Endodermal cell (in vitro differentiated cells): ENCODE measurements at regions not wholly inside any gene's neighbourhood (a gene's known extent, or its start where the extent isn't known, plus 50 kb on each side); places are given as distances from the start of the nearest gene placed in this dataset.

Source experiments
- DNase-seq: peaks from one replicate; pipeline ENCODE4 v3.0.0-alpha.2; 2017
- H3K27ac ChIP-seq: 2 replicates; pipeline ENCODE4 v1.5.1; 2013; ENCODE audit warnings: mild to moderate bottlenecking, low read depth, low read length, moderate library complexity
- H3K27me3 ChIP-seq: 2 replicates; pipeline ENCODE4 v1.6.1; 2013; ENCODE audit warnings: mild to moderate bottlenecking, low read length, moderate library complexity; ENCODE audit not compliant: insufficient read depth, control insufficient read depth, poor library complexity, severe bottlenecking
- H3K36me3 ChIP-seq: 2 replicates; pipeline ENCODE4 v1.7.0; 2013; ENCODE audit warnings: mild to moderate bottlenecking, low read length, moderate library complexity; ENCODE audit not compliant: control insufficient read depth, insufficient read depth
- H3K4me1 ChIP-seq: one replicate; pipeline ENCODE4 v1.7.0; 2013; ENCODE audit warnings: low read length; ENCODE audit not compliant: control insufficient read depth, insufficient read depth
- H3K4me3 ChIP-seq: 2 replicates; pipeline ENCODE4 v1.5.1; 2013; ENCODE audit warnings: mild to moderate bottlenecking, low read length, moderate library complexity
- H3K9ac ChIP-seq: 2 replicates; pipeline ENCODE4 v1.6.1; 2013; ENCODE audit warnings: mild to moderate bottlenecking, low read length, moderate library complexity; ENCODE audit not compliant: poor library complexity, severe bottlenecking; ENCODE audit errors: extremely low read depth
- H3K9me3 ChIP-seq: 2 replicates; pipeline ENCODE4 v1.6.1; 2013; ENCODE audit warnings: mild to moderate bottlenecking, low read length, moderate library complexity; ENCODE audit not compliant: control insufficient read depth
- H3K27ac Mint-ChIP-seq: 2 replicates; pipeline ENCODE4 v1.8.0; 2020; ENCODE audit warnings: mixed read lengths
- H3K27me3 Mint-ChIP-seq: 2 replicates; pipeline ENCODE4 v1.8.0; 2021; ENCODE audit warnings: mild to moderate bottlenecking, mixed read lengths; ENCODE audit not compliant: insufficient read depth
- H3K36me3 Mint-ChIP-seq: 2 replicates; pipeline ENCODE4 v1.8.0; 2020; ENCODE audit warnings: low read depth, mixed read lengths
- H3K4me1 Mint-ChIP-seq: 2 replicates; pipeline ENCODE4 v1.8.0; 2020; ENCODE audit warnings: mixed read lengths
- H3K4me3 Mint-ChIP-seq: 2 replicates; pipeline ENCODE4 v1.8.0; 2020; ENCODE audit warnings: mild to moderate bottlenecking, moderate library complexity, mixed read lengths
- H3K9me3 Mint-ChIP-seq: 2 replicates; pipeline ENCODE4 v1.8.0; 2020; ENCODE audit warnings: mild to moderate bottlenecking, mixed read lengths
- WGBS, 2 experiments: methylation state at CpG; one replicate each; pipeline versions ENCODE4 v1.1.5 to v1.1.7; 2013; ENCODE audit warnings: missing lambda C conversion rate in 2 of 2, mixed read lengths in 1 of 2; ENCODE audit not compliant: insufficient coverage in 1 of 2, insufficient read length in 1 of 2; 5-methylcytosine and 5-hydroxymethylcytosine counted together
- TF ChIP-seq, protein P1 (sequence below): fragments of 200-600 bp; sonication (generic); conservative IDR thresholded peaks from 2 replicates; pipeline ENCODE4 v1.5.0; 2021; ENCODE audit warnings: antibody characterized with exemption, mild to moderate bottlenecking

GRCh38 chr9:129328355-129329042 lies 150.4 kb upstream of the IER5L start:
- H3K4me3 ChIP-seq = no peak overlapping the region
- peaks cover 12% of the 10 kb centered on the region for H3K9me3 ChIP-seq
- no peaks in the 10 kb centered on the region for H3K27me3 ChIP-seq
- TF ChIP-seq, protein P1, sequence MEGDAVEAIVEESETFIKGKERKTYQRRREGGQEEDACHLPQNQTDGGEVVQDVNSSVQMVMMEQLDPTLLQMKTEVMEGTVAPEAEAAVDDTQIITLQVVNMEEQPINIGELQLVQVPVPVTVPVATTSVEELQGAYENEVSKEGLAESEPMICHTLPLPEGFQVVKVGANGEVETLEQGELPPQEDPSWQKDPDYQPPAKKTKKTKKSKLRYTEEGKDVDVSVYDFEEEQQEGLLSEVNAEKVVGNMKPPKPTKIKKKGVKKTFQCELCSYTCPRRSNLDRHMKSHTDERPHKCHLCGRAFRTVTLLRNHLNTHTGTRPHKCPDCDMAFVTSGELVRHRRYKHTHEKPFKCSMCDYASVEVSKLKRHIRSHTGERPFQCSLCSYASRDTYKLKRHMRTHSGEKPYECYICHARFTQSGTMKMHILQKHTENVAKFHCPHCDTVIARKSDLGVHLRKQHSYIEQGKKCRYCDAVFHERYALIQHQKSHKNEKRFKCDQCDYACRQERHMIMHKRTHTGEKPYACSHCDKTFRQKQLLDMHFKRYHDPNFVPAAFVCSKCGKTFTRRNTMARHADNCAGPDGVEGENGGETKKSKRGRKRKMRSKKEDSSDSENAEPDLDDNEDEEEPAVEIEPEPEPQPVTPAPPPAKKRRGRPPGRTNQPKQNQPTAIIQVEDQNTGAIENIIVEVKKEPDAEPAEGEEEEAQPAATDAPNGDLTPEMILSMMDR = no peak
- no peaks in the 10 kb centered on the region for H3K4me1 ChIP-seq
- H3K36me3 Mint-ChIP-seq = no peaks in the 10 kb centered on the region
- 92 to 96% methylated on average over 8 to 13 of the region's 13 CpGs for WGBS, 2 experiments
- no peak overlapping the region for H3K4me3 Mint-ChIP-seq
- H3K27ac ChIP-seq = no peak overlapping the region
- H3K9ac ChIP-seq = no peak overlapping the region
- H3K27ac Mint-ChIP-seq = no peak overlapping the region
- DNase-seq = no peak
- no peaks in the 10 kb centered on the region for H3K4me1 Mint-ChIP-seq
- peaks cover 1% of the 10 kb centered on the region for H3K27me3 Mint-ChIP-seq
- no peaks in the 10 kb centered on the region for H3K36me3 ChIP-seq
- H3K9me3 Mint-ChIP-seq = peaks cover 8% of the 10 kb centered on the region

GRCh38 chr9:129327552-129328328 lies 149.7 kb upstream of the IER5L start:
- Histone ChIP-seq H3K27ac (no peak overlapping the region), H3K9ac (no peak overlapping the region), H3K9me3 (peaks cover 12% of the 10 kb centered on the region), H3K4me3 (no peak overlapping the region), H3K36me3 (no peaks in the 10 kb centered on the region), H3K4me1 (no peaks in the 10 kb centered on the region), H3K27me3 (no peaks in the 10 kb centered on the region)
- H3K36me3 Mint-ChIP-seq = no peaks in the 10 kb centered on the region
- H3K9me3 Mint-ChIP-seq = peaks cover 8% of the 10 kb centered on the region
- 81 to 88% methylated on average over 6 to 9 of the region's 9 CpGs for WGBS, 2 experiments
- H3K4me1 Mint-ChIP-seq = peaks cover 1% of the 10 kb centered on the region
- peaks cover 1% of the 10 kb centered on the region for H3K27me3 Mint-ChIP-seq
- no peak for DNase-seq
- no peak overlapping the region for H3K27ac Mint-ChIP-seq
- TF ChIP-seq, protein P1 = no peak
- H3K4me3 Mint-ChIP-seq = no peak overlapping the region

GRCh38 chr9:129326061-129327005 lies 148.3 kb upstream of the IER5L start:
- Histone ChIP-seq H3K4me1 (no peaks in the 10 kb centered on the region), H3K27me3 (no peaks in the 10 kb centered on the region), H3K27ac (no peak overlapping the region), H3K4me3 (no peak overlapping the region), H3K9me3 (peaks cover 10% of the 10 kb centered on the region), H3K36me3 (no peaks in the 10 kb centered on the region), H3K9ac (no peak overlapping the region)
- H3K9me3 Mint-ChIP-seq = peaks cover 8% of the 10 kb centered on the region
- WGBS, 2 experiments = 90 to 91% methylated on average over 10 to 13 of the region's 13 CpGs
- H3K36me3 Mint-ChIP-seq = no peaks in the 10 kb centered on the region
- peak; percentile 45 for DNase-seq
- no peak overlapping the region for H3K27ac Mint-ChIP-seq
- peaks cover 5% of the 10 kb centered on the region for H3K4me1 Mint-ChIP-seq
- no peak overlapping the region for H3K4me3 Mint-ChIP-seq
- peaks cover 1% of the 10 kb centered on the region for H3K27me3 Mint-ChIP-seq
- TF ChIP-seq, protein P1 = peak; percentile 21
